Ammon's horn (tissue), 1 donor: ENCODE measurements at regions not wholly inside any gene's neighbourhood (a gene's known extent, or its start where the extent isn't known, plus 50 kb on each side); places are given as distances from the start of the nearest gene placed in this dataset.

Source experiments
- DNase-seq: peaks from one replicate; pipeline ENCODE4 v3.0.0-alpha.2; 2016; ENCODE audit warnings: low spot score

DNA sequence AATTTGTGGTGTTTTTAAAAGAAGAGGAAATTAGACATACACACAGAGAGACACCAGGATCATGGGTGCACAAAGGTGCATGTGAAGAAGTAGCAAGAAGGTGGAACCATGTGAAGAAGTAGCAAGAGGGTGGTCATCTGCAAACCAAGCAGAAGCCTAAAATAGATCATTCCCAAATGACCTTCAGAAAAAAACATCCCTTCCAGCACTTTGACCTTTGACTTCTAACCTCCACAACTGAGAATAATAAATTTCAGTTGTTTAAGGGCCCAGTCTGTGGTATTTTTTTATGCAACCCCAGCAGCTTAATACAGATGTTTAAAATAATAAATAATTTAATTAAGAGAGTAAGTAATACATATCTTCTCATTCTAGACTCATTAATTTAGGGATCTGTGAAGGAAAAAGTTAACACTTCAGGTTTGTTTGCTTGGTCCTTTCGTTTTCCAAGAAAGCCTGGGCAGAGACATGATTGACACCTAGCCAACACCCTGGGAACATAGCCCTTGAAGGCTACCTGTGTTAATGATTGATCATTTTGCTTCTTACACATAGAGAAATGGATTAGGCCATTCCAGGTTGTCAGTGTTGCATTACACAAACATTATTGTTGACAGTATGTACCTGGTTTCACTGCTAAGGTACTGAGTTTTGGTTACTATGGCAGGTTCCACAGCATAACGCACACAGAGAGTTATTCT, 1331.2 kb upstream of the GBE1 start:
- no peak for DNase-seq

DNA sequence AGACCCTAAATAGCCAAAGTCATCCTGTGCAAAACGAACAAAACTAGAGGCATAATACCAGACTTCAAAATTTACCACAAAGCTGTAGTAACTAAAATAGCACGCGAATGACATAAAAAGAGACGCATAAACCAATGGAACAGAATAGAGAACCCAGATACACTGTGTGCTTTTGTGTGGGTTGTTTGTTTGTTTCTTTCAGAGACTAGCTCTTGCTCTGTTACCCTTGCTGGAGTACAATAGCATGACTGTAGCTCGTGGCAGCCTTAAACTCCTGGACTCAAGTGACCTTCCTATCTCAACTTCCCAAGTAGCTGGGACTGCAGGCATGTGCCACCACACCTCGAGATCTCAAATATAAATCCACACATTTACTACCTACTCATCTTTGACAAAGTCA, 1314.6 kb upstream of the GBE1 start:
- DNase-seq = no peak

DNA sequence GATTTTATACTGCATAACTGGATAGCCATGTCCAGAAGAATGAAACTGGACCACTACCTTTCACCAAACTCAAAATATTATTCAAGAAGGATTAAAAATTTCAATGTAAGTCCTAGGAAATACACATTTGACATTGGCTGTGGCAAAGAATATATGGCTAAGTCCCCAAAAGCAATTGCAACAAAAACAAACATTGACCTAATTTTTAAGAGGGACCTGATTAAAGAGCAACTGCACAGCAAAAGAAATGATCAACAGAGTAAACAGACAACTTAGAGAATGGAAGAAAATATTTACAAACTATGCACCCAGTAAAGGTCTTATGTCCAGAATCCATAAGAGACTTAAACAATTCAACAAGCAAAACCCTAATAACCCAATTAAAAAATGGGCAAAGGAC, 1313.0 kb upstream of the GBE1 start:
- DNase-seq = no peak

DNA sequence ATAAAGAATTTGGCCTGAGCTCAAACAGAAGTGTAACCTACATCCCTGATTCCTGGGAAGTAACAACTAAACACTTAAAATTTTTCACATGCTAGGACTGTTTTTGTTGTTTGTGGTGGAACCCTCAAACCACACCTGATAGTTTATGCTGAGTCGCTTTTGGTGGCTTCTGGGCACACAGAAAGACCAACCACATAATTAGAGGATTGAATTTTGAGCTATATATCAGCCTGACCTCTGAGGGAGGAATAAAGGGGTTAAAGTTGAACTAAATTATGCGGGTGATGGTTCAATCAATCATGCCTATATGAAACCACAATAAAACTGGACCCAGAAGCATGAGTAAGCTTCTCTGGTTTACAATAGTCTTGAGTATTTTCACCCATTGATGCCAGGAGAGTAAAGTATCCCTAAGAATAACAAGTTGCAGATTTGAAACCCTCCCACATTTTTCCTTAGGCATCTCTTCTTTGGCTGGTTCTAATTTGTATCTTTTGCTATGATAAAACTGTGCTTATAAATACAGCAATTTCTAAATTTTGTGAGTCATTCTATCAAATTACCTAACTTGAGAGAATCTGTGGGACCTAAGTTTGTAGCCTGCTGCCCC, 1304.5 kb upstream of the GBE1 start:
- DNase-seq = no peak

DNA sequence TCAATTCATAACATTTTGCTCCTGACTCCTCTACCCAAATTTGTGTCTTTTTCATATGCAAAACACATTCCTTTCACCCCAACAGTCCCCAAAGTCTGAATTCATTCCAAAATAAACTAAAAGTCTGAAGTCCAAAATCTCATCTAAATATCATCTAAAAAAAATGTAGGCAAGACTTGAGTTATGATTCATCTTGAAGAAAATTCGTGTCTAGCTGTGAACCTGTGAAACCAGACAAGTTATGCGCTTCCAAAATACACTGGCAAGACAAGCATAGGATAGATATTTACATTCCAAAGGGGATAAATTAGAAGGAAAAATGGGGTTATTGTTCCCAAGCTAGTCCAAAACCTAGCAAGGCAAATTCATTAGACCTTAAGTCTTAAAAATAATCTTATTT, 1302.0 kb upstream of the GBE1 start:
- no peak for DNase-seq

DNA sequence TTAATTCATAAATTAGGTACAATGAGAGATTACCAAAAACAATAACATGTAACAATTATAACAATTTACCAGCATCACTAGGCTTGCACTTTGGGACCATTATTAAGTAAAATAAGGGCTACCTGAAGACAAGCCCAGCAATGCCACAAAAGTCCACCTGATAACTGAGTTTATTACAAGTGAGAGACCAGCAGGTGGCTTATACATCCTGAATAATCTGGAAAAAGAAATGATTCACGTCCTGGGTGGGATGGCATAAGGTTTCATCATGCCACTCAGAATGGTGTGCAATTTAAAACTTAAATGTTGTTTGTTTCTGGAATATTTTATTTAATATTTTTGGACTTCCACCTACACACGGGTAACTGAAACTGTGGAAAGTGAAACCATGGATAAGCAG, 1287.1 kb upstream of the GBE1 start:
- no peak for DNase-seq

DNA sequence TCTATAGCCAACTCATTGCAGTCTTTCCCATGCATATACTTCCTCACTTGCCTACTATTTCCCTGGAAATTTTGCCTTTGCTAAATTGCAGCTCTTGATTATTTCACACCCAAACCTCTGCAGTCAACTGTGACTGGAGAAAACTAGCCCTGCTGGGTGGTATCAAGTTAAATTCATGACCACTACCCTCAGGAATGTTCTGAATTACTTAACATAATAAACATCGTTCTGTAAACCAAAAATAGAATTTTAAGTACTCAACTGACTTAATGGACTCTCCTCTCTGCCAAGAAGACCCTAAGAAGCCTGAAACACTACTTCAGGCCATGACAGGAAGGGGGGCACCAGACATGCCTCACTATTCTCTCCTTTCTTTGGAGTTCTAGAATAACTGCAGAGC, 1278.0 kb upstream of the GBE1 start:
- no peak for DNase-seq

DNA sequence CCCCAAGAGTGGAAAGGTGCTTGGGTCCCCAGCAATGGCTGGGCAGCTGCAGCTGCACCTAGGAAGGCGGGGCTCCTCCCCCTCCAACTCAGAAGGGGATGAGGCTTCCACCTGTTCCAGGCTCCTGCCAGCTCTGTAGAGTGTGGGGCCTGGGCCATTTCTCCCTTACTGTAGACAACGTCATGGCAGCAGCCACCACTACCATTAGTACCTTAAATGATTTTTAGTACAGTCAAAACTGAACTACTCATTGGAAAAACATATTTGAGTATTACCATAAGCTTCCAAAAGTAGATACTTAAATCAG, 1274.2 kb upstream of the GBE1 start:
- DNase-seq = no peak

DNA sequence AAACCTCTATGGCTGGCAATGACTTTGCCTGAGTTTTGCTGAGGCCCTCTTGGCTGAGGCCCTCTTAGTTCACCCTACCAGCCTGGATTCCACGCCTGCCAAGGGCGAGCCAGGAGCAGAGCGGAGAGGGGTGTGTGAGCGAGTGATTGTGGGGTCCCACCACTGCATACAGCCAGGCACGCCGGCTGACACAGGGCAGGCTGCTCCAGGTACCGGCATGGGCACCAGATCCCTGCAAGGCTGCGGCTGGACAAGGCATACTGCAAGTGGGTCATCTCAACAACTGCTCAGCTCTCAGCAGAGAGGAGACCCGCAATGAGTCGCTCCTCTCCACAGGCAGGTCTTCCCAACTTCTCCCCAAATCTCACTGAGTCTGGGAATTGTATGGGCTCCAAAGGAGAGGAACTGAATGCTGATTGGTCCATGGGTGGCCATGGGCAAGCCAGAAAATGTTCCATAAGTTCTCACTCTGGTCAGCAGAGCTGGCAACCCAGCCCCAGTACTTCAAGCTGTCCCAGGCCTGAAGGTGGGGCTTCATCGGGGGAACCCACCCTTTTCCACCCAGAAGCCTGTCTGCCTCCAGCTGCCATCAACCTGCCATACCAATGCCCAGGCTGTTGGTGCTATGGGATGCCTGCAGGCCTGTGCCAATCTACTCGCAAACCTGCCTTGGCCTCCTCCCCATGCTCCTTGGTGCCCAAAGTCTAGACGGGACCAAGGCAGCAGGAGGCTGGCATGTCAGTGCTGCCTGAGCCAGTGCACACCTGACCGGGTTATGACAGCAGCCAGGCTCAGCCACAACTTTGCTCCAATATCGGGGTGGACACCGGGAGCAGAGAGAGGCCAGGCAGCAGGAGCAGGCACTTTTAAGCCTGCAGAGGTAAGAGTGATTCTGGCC, 1273.6 kb upstream of the GBE1 start:
- no peak for DNase-seq

DNA sequence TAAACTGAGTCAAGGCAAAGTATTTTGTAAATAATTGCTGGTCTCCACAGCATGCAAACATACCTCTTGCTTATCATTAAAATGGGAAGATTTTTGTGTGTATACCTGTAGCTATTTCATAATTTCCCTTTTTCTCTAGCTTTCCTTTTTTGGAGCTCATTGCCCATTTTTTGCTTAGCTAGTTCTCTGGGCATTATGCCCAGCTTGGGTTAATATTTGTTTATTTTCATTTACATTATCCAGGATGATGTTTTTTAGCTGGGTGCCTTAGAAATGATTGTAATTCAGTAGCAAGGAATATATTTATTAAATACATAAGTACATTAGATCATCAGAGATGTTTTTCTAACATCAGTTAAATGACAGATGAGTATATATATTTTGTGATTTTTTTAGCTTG, 1271.7 kb upstream of the GBE1 start:
- DNase-seq = no peak

DNA sequence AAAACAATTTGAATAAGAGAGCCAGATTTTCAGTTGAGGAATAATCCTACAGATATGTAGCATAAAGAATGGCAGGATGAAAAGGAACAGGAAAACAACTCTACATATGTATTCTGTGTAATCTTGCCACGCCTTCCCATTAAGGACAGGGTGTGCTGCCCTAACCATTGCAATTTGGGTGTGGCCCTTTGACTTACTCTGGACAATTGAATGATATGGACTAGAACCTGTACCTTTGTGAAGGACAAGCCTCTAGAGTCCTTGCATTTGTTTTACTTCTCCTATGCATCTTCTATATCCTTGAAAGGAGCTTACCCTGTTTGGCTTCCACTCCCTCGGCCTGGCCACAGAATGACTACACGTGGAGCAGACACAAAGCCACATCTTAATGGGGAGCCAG, 1261.6 kb upstream of the GBE1 start:
- no peak for DNase-seq

DNA sequence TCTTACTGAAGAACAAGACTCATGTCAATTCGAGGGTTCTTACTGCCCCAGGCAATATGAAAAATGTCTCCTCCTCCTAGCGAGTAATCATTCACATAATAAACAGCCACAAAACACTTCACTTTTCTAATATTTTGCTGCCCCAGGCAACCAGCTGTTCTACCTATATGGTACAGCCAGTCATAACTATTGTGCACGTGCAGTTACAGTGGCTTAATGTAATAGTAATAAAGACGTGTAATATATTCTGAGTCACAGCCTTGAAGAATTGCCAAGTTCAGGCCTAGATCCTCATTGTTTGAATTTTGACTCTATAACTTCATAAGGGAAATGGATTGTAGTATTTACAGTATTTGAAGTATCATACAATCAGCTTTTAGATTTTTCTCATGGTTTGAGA, 1250.0 kb upstream of the GBE1 start:
- DNase-seq = no peak

DNA sequence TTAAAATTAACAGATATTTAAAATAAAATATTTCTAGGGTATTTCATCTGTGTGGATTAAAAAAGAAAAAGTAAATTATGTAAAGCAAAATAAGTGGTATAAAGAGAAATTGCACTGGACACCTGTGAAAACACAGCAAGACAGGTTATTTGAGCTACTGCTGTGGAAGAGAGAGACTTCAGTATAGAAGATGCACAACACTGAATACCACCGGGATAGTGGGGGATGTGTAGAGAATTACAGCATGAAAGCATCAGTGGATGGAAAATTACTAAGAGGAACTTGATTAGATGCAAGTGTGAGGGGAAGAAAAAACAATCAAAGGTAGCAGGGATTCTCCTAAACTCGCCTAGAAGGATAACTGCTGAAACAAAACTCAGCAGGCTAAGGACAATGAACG, 1242.5 kb upstream of the GBE1 start:
- no peak for DNase-seq

DNA sequence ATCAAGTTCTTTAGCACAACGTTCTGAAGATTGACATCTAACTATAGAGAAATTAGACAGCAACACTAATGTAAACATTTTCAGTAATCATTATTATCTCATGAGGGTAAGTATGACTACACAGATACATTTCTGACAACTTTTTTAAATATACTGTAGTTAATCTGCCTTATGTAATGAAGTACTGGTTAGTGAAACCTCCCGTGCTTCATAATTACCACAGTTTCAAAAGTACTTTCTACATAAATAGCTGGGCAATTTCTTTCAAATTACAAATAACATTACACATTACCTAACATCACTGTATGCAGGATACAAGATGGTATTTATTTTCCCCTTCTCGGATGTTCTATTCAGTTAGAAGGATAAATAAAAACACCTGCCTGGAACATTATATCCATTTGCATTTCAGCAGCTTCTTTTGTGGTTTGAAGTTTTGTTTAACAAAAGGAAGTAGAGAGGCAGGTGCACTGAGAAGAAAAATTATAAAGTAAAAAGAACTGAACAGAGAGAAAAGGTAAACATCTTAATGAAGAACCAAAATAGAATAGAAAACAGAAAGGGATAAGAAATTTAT, 1241.5 kb upstream of the GBE1 start:
- no peak for DNase-seq

DNA sequence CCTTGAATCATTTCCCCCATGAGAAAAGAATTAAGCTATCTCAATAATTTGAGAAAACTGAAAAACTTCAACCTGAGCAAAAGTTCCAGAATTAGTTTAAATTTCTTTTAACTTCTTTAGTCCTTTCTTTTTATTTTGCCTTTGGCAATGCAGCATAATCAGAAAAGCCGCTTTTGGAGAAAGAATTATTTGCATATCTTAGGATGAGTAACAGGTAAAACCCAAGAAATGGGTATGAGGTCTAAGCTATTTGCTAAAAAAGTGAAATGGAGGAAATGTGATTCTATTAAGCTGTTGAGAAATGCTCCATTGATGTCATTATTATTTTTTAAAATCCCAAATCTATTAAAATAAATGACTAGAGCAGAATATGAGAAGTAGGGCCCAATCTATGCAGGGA, 1238.3 kb upstream of the GBE1 start:
- no peak for DNase-seq

DNA sequence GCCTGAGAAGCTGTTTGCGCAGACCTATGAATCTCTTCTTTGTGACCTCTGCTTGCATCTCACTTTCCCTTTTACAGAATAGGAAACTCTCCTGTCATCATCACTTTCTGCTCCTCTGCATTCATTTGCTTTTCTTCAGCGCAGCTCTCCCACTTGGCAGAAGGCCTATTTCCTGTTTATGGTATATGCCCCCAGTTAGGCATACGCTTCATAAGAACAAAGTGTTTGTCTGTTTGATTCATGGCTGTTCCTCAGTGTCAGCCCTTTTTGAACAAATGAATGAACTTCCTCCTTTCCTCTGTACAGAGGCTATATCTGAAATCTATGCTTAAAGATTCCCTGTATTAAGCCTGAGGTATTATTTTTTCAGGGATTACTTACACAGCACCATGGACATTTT, 1216.9 kb upstream of the GBE1 start:
- no peak for DNase-seq

DNA sequence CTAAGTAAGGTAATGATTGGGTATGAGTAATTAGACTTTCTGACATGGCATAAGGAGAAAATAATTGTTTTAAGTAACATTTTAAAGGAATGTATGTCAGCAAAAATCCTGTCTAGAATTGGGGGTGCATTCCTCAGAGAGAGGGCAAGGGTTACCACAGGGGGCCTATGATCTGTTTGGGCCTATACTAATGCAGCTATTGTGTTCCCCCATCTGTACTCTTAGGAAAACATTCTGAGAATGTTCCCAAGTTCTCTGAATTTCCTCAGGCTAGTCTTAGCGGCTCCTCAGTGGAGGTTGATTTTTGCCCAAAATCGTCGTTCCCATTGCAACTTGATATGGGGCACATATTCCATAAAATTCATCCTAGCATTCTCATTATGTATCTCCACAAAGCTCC, 1216.4 kb upstream of the GBE1 start:
- no peak for DNase-seq

DNA sequence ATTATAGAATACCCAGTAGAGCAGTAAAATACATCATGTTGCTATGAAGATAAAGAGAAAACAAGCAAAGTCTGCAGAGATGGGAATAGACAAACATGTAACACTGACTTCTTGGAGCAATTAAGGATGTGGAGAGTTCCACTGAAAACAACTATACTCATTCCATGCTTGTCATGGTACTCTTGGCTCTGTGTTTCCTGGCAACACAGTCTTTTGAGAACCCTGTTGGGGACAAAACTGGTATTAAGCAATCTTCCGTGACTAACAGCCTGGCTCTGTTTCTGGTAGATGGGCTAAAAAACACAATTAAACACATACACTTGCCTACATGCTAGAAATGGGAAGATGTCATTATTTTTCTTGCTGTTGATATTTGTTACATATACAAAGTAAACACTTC, 1212.3 kb upstream of the GBE1 start:
- peak; percentile 46 for DNase-seq

DNA sequence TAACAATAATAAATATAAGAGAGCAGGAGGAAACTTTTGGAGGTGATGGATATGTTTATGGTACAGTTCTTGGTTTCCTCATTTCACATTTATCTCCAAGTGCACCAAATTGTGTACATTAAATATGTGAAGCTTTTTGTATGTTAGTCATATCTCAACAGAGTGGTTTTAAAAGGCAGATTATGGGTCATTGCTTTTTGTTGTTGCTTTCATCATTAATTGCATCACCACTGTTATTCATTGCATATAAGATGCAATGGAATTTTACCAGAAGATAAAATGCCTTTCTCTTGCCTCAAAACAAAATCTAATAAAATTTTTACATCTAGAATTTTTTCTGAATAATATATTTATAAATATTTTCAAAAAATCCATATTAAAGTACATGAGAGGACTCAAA, 1198.9 kb upstream of the GBE1 start:
- DNase-seq = no peak

DNA sequence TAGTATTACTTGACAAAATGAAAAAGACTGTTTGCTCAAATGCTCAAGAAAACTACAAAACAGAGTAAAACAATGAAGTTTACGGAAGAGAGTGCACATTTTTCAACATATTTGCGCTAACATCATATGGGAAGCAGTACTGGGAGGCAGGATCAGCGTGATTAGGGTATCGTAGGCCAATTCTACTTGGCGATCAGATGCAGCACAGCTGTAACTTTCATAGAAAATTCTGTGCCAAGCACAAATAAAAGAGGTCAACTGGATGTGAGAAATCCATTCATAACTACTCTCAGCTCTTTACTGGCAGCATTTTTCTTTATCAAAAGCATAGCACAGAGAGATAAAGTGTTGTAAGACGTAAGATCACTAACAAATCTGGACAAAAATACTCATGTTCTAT, 1196.3 kb upstream of the GBE1 start:
- no peak for DNase-seq

DNA sequence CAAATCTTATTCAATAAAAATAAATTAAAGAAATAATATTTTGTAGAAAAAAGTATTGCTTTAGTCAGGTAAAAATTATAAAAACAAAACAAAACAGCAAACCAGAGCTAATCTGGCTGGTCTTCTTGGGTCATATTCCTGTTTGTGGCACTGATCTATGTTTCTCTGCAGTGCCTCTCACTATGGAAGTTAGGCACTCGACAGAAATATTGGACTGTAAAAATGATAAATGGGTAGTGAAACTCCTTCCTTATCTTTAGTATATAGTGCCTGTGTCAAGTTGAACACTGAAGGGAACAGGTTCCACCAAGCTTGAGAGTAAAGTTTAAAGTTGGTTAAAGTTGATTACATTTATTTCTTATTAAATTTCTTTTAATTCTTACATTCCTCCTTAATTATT, 1195.6 kb upstream of the GBE1 start:
- DNase-seq = no peak

DNA sequence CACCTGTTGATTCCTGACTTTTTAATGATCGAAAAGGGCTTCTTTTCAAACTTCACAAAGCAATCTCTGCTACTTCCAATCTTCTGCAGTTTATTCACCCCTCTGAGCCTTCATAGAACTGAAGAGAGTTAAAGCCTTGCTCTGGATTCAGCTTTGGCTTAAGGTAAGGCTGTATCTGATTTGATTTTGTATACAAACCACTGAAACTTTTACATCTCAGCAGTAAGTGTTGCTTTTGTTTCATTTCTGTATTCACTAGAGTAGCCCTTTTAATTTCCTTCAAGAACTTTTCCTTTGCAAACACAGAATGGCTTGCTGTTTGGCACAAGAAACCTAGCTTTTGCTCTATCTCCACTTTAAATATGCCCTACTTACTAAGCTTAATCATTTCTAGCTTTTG, 1193.0 kb upstream of the GBE1 start:
- no peak for DNase-seq

DNA sequence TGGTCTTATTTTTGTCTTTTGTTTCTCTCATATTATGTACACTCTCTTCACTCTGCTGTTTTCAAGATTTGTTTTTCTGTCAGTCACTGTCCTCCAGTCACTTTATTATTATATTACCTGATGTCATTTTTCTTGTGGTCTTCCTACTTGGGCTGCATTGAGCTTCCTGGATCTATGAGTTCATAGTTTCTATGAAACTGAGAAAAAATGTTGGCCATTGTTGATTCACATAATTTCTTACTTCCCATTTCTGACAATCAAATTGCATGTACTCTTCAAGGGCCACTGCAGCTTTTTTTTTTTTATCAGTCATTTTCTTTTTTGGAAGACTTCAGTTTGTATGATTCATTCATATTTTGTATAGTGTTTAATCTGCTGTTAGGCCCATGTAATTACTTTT, 1180.6 kb upstream of the GBE1 start:
- no peak for DNase-seq
